ENCODE measurements at regions not wholly inside any gene's neighbourhood (a gene's known extent, or its start where the extent isn't known, plus 50 kb on each side); places are given as distances from the start of the nearest gene placed in this dataset.

- DNase-seq = no peak
These were observed 277.5 kb upstream of the AGTR1 start for GRCh38 chr3:148420242-148420641.

GRCh38 chr3:148428862-148429605 lies 268.7 kb upstream of the AGTR1 start:
- no peak for DNase-seq

DNA sequence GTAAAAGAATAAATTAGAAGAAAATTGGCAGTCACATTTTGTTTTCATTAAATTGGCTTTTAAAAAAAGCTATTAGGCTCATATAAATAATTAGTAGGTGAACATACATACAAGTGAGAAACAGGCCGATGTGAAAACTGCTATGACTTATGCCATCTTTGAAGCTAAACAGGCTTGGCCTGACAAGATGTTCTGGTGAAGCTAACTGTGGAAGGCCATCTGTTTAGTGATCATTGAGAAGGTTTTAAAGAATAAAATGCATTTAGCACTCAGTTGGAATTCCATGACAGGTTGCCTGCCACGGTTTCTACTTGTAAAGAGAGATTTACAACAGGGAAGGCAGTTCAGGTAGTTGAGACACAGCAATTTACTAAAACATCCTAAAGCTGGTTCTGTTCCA lies 264.0 kb upstream of the AGTR1 start:
- no peak for DNase-seq

GRCh38 chr3:148435534-148435933 lies 262.2 kb upstream of the AGTR1 start:
- no peak for DNase-seq

- no peak for DNase-seq
These were observed 258.4 kb upstream of the AGTR1 start for GRCh38 chr3:148439254-148439822.

- DNase-seq = no peak
These were observed 256.5 kb upstream of the AGTR1 start for GRCh38 chr3:148441191-148441590.

DNA sequence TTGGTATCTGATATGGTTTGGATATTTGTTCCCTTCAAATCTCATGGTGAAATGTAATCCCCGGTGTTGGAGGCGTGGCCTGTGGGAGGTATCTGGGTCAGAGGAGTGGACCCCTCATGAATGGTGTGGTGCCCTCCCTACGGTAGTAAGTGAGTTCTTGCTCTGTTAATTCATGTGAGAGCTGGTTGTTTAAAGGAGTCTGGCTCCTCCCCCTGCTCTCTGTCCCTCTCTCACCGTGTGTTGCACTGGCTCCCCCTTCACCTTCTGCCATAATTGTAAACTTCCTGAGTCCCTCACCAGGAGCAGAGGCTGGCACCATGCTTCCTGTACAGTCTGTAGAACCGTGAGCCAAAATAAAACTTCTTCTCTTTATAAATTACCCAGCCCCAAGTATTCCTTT lies 246.9 kb upstream of the AGTR1 start:
- DNase-seq = no peak

DNA sequence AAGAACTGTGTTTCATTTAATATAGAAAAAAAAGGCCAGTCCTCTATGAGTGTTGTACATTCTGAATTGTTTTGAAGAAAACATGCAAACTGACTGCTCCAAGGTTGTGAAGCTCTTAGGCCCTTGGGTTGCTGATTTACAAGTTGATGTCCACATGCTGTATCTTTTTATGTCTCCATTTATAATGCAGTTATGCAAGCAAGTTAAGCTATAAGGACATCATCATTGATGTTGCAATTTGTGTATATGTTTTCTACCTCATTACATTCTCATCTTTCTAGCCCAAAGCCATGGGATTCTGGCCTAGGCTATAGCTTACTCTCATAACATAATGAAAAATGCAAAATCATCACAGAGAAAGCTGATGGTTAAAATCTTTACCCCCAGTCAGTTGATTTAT lies 245.7 kb upstream of the AGTR1 start:
- DNase-seq = no peak

GRCh38 chr3:148453781-148454191 lies 243.9 kb upstream of the AGTR1 start:
- no peak for DNase-seq

GRCh38 chr3:148455098-148455497 lies 242.6 kb upstream of the AGTR1 start:
- DNase-seq = no peak

GRCh38 chr3:148457886-148458285 lies 239.8 kb upstream of the AGTR1 start:
- peak; percentile 8 for DNase-seq

DNA sequence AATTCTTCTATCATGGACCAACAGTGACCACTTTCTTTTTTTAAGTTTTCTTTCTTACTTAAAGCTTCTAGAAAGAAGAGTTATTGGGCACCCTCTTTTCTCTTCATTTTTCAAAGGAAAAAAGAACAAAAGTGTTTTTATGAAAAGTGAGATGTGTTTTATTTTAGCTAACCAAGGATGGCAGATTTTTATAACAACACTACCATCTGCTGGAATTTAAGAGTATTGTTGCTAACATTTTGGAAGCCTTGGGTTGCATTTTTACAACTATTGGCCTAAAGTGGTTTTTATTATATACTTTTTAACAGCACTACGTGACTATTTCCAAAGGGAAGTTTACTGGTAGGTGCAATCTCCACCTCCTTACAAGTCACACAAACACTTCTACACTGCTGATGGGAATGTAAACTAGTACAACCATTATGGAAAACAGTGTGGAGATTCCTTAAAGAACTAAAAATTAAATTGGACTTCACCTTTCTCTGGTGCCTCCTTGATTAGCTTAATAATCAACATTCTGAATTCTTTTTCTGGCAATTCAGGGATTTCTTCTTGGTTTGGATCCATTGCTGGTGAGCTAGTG lies 237.7 kb upstream of the AGTR1 start:
- peak; percentile 15 for DNase-seq

DNA sequence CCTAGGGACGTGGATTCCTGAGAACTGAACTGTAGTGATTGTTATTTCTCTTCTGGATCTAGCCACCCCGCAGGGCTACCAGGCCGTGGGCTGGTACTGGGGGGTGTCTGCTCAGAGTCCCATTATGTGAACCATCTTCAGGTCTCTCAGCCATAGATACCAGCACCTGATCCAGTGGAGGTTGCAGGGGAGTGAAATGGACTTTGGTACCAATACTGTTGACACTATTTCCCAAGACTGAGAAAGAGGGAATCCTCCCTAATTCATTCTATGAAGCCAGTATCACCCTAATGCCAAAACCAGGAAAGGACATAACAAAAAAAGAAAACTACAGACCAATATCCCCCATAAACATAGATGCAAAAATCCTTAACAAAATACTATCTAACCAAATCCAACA lies 237.0 kb upstream of the AGTR1 start:
- DNase-seq = no peak

GRCh38 chr3:148464246-148464645 lies 233.5 kb upstream of the AGTR1 start:
- DNase-seq = peak; percentile 21

DNA sequence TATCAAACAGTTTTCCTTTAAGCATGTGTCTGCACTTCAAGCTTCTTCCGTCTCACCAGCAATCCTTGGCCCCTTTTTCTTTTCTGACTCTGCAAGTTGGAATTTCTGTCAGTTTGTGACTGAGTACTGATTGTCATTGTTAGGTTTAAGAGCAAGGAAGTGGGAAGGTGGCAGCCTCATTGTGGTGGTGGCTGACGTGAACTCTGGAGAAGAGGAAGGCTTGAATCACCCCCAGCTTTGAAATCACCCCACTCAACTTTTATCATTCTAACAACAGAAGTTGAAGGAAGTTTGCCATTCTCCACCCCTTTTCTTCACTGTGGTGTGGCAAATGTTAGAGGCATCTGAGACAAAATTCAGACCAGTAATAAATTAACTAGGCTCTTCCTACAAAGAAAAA lies 231.6 kb upstream of the AGTR1 start:
- peak; percentile 57 for DNase-seq

GRCh38 chr3:148466980-148467740 lies 230.5 kb upstream of the AGTR1 start:
- no peak for DNase-seq

DNA sequence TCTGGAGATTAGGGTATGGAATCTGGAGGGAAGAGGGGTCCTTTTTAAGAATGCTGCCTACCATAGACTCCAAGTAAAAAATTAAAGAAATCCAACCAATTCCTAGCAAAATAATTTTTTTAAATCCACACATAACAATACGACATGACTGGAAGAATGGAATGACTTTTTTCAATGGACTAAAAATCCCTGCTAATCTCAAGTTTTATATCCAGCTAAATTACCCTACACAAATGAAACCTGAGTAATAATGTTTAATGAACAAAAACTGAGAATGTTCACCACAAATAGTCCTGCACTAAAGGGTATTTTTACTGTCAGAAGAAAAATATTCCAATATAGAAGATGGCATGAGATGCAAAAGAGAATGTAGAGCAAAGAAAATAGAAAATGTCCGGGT lies 220.3 kb upstream of the AGTR1 start:
- no peak for DNase-seq

- no peak for DNase-seq
These were observed 204.1 kb upstream of the AGTR1 start for GRCh38 chr3:148493631-148494030.

- no peak for DNase-seq
These were observed 203.3 kb upstream of the AGTR1 start for GRCh38 chr3:148494451-148494850.

- peak; percentile 20 for DNase-seq
These were observed 196.8 kb upstream of the AGTR1 start for GRCh38 chr3:148500881-148501280.

GRCh38 chr3:148510116-148510515 lies 187.6 kb upstream of the AGTR1 start:
- DNase-seq = peak; percentile 12

- DNase-seq = no peak
These were observed 187.1 kb upstream of the AGTR1 start for GRCh38 chr3:148510561-148510960.

GRCh38 chr3:148512648-148513047 lies 185.1 kb upstream of the AGTR1 start:
- DNase-seq = no peak
